ENCODE measurements at regions not wholly inside any gene's neighbourhood (a gene's known extent, or its start where the extent isn't known, plus 50 kb on each side); places are given as distances from the start of the nearest gene placed in this dataset.

DNA sequence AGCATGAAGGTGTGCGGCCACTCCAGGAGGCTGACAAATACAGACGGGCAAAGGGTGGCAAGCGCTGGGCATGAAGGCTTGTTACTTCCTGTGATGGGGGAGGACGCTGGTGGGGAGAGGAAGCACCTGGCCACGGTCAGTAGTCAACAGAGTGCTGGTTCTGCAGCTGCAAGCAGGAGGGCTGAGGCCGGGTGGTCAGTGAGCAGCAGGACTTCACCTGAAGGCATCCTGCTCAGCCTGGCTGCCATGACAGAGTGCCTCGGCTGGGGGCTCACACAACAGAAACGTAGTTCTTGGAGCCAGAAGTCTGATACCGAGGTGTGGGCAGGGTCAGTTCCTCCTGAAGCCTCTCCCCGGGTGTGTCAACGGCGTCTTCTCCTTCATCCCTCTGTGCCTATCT, 118.6 kb upstream of the IRX4 start:
- TF ChIP-seq, protein P1, sequence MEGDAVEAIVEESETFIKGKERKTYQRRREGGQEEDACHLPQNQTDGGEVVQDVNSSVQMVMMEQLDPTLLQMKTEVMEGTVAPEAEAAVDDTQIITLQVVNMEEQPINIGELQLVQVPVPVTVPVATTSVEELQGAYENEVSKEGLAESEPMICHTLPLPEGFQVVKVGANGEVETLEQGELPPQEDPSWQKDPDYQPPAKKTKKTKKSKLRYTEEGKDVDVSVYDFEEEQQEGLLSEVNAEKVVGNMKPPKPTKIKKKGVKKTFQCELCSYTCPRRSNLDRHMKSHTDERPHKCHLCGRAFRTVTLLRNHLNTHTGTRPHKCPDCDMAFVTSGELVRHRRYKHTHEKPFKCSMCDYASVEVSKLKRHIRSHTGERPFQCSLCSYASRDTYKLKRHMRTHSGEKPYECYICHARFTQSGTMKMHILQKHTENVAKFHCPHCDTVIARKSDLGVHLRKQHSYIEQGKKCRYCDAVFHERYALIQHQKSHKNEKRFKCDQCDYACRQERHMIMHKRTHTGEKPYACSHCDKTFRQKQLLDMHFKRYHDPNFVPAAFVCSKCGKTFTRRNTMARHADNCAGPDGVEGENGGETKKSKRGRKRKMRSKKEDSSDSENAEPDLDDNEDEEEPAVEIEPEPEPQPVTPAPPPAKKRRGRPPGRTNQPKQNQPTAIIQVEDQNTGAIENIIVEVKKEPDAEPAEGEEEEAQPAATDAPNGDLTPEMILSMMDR (IDR thresholded peaks at IDR 0.05; ENCODE audit: insufficient read depth, low read depth, low read length) = no peak
- TF ChIP-seq EZH2 (IDR thresholded peaks at IDR 0.05; ENCODE audit: insufficient read depth, low read length) = no peak

Measured in astrocyte (in vitro differentiated cells and primary cell).